B cell (primary cell): ENCODE measurements at regions not wholly inside any gene's neighbourhood (a gene's known extent, or its start where the extent isn't known, plus 50 kb on each side); places are given as distances from the start of the nearest gene placed in this dataset.

Experiments
- ATAC-seq: fragments of 200-7000 bp; cut with Tn5 transposase; one replicate; pipeline ENCODE4 v1.10.0; 2021; ENCODE audit warnings: low read depth, mild to moderate bottlenecking, moderate number of reproducible peaks, moderate library complexity
- CTCF ChIA-PET: fragments of 350-600 bp; sonication (Branson Sonifier 250); formaldehyde crosslinking; loops from one replicate; lab custom pipeline; 2021; ENCODE audit warnings: antibody characterized with exemption, inconsistent platforms; lab: Charles Lee
- POLR2A ChIA-PET: fragments of 350-600 bp; sonication (Branson Sonifier 250); formaldehyde crosslinking; loops from one replicate; lab custom pipeline; 2021; ENCODE audit warnings: antibody characterized with exemption; lab: Charles Lee
- DNase-seq: peaks from one replicate; pipeline ENCODE4 v3.0.0; 2013
- H2AFZ ChIP-seq: 2 replicates; pipeline ENCODE4 v1.6.1; 2012; ENCODE audit warnings: mild to moderate bottlenecking, low read depth, low read length; ENCODE audit not compliant: insufficient read depth, poor library complexity, severe bottlenecking
- H3K27ac ChIP-seq, 2 donors: 1 replicate in 1 of 2; 2 replicates in 1 of 2; pipeline ENCODE4 v1.5.1; 2012 to 2013; ENCODE audit warnings: low read length in 2 of 2, mild to moderate bottlenecking in 2 of 2, moderate library complexity in 1 of 2
- H3K27me3 ChIP-seq, 4 experiments: fragments of 200-600 bp in 1 of 4; sonication (generic) in 1 of 4; replicated peaks in 1 of 4; 1 replicate in 2 of 4; 2 replicates in 2 of 4; pipeline versions ENCODE4 v1.6.1 to v1.7.0; 2013 to 2016; ENCODE audit warnings: low read length in 3 of 4, mild to moderate bottlenecking in 2 of 4, mixed read lengths in 1 of 4, moderate library complexity in 1 of 4; ENCODE audit not compliant: insufficient read depth in 4 of 4, control insufficient read depth in 3 of 4; ENCODE audit errors: control extremely low read depth in 1 of 4
- H3K36me3 ChIP-seq, 2 experiments: replicated peaks in 1 of 2; 1 replicate in 1 of 2; 2 replicates in 1 of 2; pipeline versions ENCODE4 v1.6.1 to v1.7.1; 2013; ENCODE audit warnings: low read length in 1 of 2; ENCODE audit not compliant: insufficient read depth in 2 of 2, control insufficient read depth in 1 of 2; ENCODE audit errors: control extremely low read depth in 1 of 2, extremely low read depth in 1 of 2
- H3K4me1 ChIP-seq, 2 donors: fragments of 200-600 bp in 1 of 2; sonication (generic) in 1 of 2; 1 replicate in 1 of 2; 2 replicates in 1 of 2; pipeline versions ENCODE4 v1.5.1 to v1.6.1; 2013 to 2017; ENCODE audit warnings: low read length in 2 of 2; ENCODE audit not compliant: control insufficient read depth in 2 of 2, insufficient read depth in 2 of 2
- H3K4me2 ChIP-seq: replicated peaks from 2 replicates; pipeline ENCODE3; 2012; ENCODE audit warnings: mild to moderate bottlenecking, low read depth, low read length; ENCODE audit not compliant: poor library complexity, severe bottlenecking
- H3K4me3 ChIP-seq, 5 experiments: fragments of 200-600 bp in 1 of 5; sonication (generic) in 1 of 5; 1 replicate in 3 of 5; 2 replicates in 2 of 5; pipeline versions ENCODE4 v1.5.1 to v1.7.0; 2011 to 2016; ENCODE audit warnings: low read length in 4 of 5, mild to moderate bottlenecking in 4 of 5, low read depth in 2 of 5, control low read depth in 1 of 5, moderate library complexity in 1 of 5; ENCODE audit not compliant: insufficient read depth in 1 of 5; ENCODE audit errors: control extremely low read depth in 1 of 5, extremely low read depth in 1 of 5
- H3K79me2 ChIP-seq: fragments of 200-600 bp; sonication (generic); one replicate; pipeline ENCODE4 v1.6.0; 2016; ENCODE audit warnings: low read length; ENCODE audit not compliant: control insufficient read depth, insufficient read depth
- H3K9ac ChIP-seq: fragments of 200-600 bp; sonication (generic); 2 replicates; pipeline ENCODE4 v1.6.1; 2017; ENCODE audit warnings: mild to moderate bottlenecking, low read length, moderate library complexity
- H3K9me3 ChIP-seq, 3 donors: one replicate each; pipeline versions ENCODE4 v1.6.1 to v1.7.1; 2013; ENCODE audit warnings: low read length in 2 of 3; ENCODE audit not compliant: control insufficient read depth in 2 of 3, insufficient read depth in 1 of 3; ENCODE audit errors: control extremely low read depth in 1 of 3
- H4K20me1 ChIP-seq: 2 replicates; pipeline ENCODE4 v1.6.0; 2012; ENCODE audit warnings: mild to moderate bottlenecking, low read length; ENCODE audit not compliant: insufficient read depth, control insufficient read depth, poor library complexity, severe bottlenecking
- H3K27ac Mint-ChIP-seq: one replicate; pipeline ENCODE4 v1.8.0; 2021; ENCODE audit warnings: mixed read lengths
- H3K27me3 Mint-ChIP-seq: one replicate; pipeline ENCODE4 v1.8.0; 2021; ENCODE audit warnings: mixed read lengths
- H3K4me1 Mint-ChIP-seq: one replicate; pipeline ENCODE4 v1.8.0; 2021; ENCODE audit warnings: mixed read lengths
- H3K4me3 Mint-ChIP-seq: one replicate; pipeline ENCODE4 v1.8.0; 2021; ENCODE audit warnings: mixed read lengths
- H3K9me3 Mint-ChIP-seq: one replicate; pipeline ENCODE4 v1.8.0; 2022; ENCODE audit warnings: mixed read lengths; ENCODE audit not compliant: insufficient read depth
- EZH2 ChIP-seq: IDR thresholded peaks from 2 replicates; pipeline ENCODE4 v1.6.1; 2012; ENCODE audit warnings: borderline replicate concordance, low read depth, mild to moderate bottlenecking, moderate library complexity, low read length; ENCODE audit not compliant: insufficient read depth, poor library complexity, severe bottlenecking
- WGBS: methylation state at CpG from one replicate; pipeline ENCODE4 v1.1.5; 2013; ENCODE audit warnings: missing lambda C conversion rate; ENCODE audit not compliant: insufficient coverage; 5-methylcytosine and 5-hydroxymethylcytosine counted together
- intact Hi-C: fragments of 100-400 bp; cut with micrococcal nuclease; formaldehyde crosslinking; loops from one replicate; pipeline ENCODE4 v1.10.0; 2022
- TF ChIP-seq, protein P1 (sequence below): fragments of 200-600 bp; IDR thresholded peaks from one replicate; pipeline ENCODE4 v1.8.0; 2022; ENCODE audit warnings: antibody characterized with exemption, mild to moderate bottlenecking

DNA sequence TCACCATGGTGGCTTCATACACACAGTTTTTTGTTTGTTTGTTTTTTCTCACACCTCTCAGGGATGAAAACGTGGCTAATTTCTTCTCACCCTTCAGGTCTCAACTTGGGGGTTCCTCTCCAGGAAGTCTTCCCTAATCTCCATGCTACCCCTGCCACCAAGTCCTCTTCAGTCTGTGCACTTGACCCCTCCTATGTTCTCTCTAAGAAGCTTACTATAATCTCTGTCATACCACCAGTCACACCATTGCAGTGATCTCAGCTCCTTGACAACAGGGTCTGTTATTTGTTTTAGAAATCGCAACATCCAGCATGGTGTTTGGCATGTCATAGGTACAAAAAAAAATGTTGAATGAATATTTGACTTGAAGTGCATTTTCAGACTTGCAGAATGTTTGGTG is 83.4 kb downstream of the PRORP start:
- H3K36me3 ChIP-seq: no peaks in the 10 kb centered on the region
- no peak overlapping the region for H2AFZ ChIP-seq
- Mint-ChIP-seq H3K9me3 (no peaks in the 10 kb centered on the region), H3K4me3 (no peak overlapping the region), H3K4me1 (peaks cover 3% of the 10 kb centered on the region), H3K27ac (no peak overlapping the region), H3K27me3 (no peaks in the 10 kb centered on the region)
- no peak overlapping the region for H3K27ac ChIP-seq
- no peaks in the 10 kb centered on the region for H3K9me3 ChIP-seq
- H3K4me1 ChIP-seq: no peaks in the 10 kb centered on the region
- H3K4me3 ChIP-seq: no peak overlapping the region
- H4K20me1 ChIP-seq: no peaks in the 10 kb centered on the region
- POLR2A ChIA-PET: no interaction called here
- TF ChIP-seq, protein P1, sequence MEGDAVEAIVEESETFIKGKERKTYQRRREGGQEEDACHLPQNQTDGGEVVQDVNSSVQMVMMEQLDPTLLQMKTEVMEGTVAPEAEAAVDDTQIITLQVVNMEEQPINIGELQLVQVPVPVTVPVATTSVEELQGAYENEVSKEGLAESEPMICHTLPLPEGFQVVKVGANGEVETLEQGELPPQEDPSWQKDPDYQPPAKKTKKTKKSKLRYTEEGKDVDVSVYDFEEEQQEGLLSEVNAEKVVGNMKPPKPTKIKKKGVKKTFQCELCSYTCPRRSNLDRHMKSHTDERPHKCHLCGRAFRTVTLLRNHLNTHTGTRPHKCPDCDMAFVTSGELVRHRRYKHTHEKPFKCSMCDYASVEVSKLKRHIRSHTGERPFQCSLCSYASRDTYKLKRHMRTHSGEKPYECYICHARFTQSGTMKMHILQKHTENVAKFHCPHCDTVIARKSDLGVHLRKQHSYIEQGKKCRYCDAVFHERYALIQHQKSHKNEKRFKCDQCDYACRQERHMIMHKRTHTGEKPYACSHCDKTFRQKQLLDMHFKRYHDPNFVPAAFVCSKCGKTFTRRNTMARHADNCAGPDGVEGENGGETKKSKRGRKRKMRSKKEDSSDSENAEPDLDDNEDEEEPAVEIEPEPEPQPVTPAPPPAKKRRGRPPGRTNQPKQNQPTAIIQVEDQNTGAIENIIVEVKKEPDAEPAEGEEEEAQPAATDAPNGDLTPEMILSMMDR: no peak
- no peak for TF ChIP-seq EZH2
- H3K9ac ChIP-seq: no peak overlapping the region
- WGBS: 94% methylated on average over 2 of the region's 2 CpGs
- no peaks in the 10 kb centered on the region for H3K27me3 ChIP-seq
- no peaks in the 10 kb centered on the region for H3K79me2 ChIP-seq
- CTCF ChIA-PET: no interaction called here
- ATAC-seq (no peak), DNase-seq (no peak)
- intact Hi-C loops: no loop called here
- no peak overlapping the region for H3K4me2 ChIP-seq

DNA sequence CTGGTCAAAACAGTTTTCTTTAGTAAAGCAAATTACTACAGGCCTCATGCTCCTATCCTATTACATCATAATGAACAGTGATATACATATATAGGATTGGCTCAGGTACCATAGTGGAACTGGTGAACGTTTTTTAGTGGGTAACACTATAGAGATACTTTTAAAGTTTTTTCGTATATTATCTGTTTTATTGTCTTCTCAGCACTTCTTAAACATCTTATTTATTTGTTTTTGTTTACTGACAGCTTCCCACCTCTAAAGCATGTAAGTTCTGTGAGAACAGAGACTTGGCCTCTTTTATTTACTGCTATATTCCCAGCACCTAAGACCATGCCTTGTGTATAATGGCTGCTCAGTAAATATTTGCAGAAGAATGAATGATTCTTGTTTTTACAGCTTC is 81.1 kb upstream of the PSMA6 start:
- no peak overlapping the region for H3K27ac Mint-ChIP-seq
- no peaks in the 10 kb centered on the region for H3K9me3 Mint-ChIP-seq
- H3K9ac ChIP-seq: no peak overlapping the region
- ChIA-PET CTCF (interaction anchor here (1.2 kb wide), 1 partner anchor 551 kb away, joined by 4 read pairs; no protein-coding TSS in a partner anchor), POLR2A (no interaction called here)
- H3K4me3 ChIP-seq: no peak overlapping the region
- no peaks in the 10 kb centered on the region for H3K4me1 ChIP-seq
- H3K36me3 ChIP-seq: peaks cover 0 to 3% of the 10 kb centered on the region in 2 experiments
- ATAC-seq: no peak
- no peaks in the 10 kb centered on the region for H3K9me3 ChIP-seq
- H3K27me3 ChIP-seq: no peaks in the 10 kb centered on the region
- intact Hi-C loops: no loop called here
- H3K4me3 Mint-ChIP-seq: no peak overlapping the region
- H3K4me2 ChIP-seq: no peak overlapping the region
- no peak overlapping the region for H3K27ac ChIP-seq
- H4K20me1 ChIP-seq: no peaks in the 10 kb centered on the region
- H2AFZ ChIP-seq: no peak overlapping the region
- TF ChIP-seq EZH2: no peak
- TF ChIP-seq, protein P1: no peak
- no peak for DNase-seq
- no peaks in the 10 kb centered on the region for H3K79me2 ChIP-seq
- no peaks in the 10 kb centered on the region for H3K4me1 Mint-ChIP-seq
- no peaks in the 10 kb centered on the region for H3K27me3 Mint-ChIP-seq
- no CpG with 5 or more reads among the region's 2 CpGs for WGBS
